ENCODE measurements at regions not wholly inside any gene's neighbourhood (a gene's known extent, or its start where the extent isn't known, plus 50 kb on each side); places are given as distances from the start of the nearest gene placed in this dataset.

GRCh38 chr6:90793771-90794170, 206.9 kb upstream of the MAP3K7 start:
- Histone ChIP-seq H3K9me3 (ENCODE audit: control insufficient read depth in 3 of 3, low read length in 3 of 3) (no peaks in the 10 kb centered on the region), H3K36me3 (ENCODE audit: control insufficient read depth in 3 of 3, insufficient read depth in 3 of 3, low read length in 3 of 3) (no peaks in the 10 kb centered on the region), H3K9ac (ENCODE audit: low read depth in 1 of 3, low read length in 3 of 3) (no peak overlapping the region), H3K27ac (ENCODE audit: low read depth, low read length) (no peak overlapping the region), H3K27me3 (ENCODE audit: control insufficient read depth in 3 of 3, insufficient read depth in 3 of 3, low read length in 3 of 3) (no peaks in the 10 kb centered on the region), H3K4me1 (ENCODE audit: control insufficient read depth in 3 of 3, insufficient read depth in 3 of 3, low read length in 3 of 3) (no peaks in the 10 kb centered on the region), H3K4me3 (ENCODE audit: low read length in 3 of 3) (no peak overlapping the region)

GRCh38 chr6:90790696-90791095, 203.8 kb upstream of the MAP3K7 start:
- Histone ChIP-seq H3K4me1 (ENCODE audit: control insufficient read depth in 3 of 3, insufficient read depth in 3 of 3, low read length in 3 of 3) (no peaks in the 10 kb centered on the region), H3K27ac (ENCODE audit: low read depth, low read length) (no peak overlapping the region), H3K9me3 (ENCODE audit: control insufficient read depth in 3 of 3, low read length in 3 of 3) (no peaks in the 10 kb centered on the region), H3K9ac (ENCODE audit: low read depth in 1 of 3, low read length in 3 of 3) (no peak overlapping the region), H3K27me3 (ENCODE audit: control insufficient read depth in 3 of 3, insufficient read depth in 3 of 3, low read length in 3 of 3) (no peaks in the 10 kb centered on the region), H3K36me3 (ENCODE audit: control insufficient read depth in 3 of 3, insufficient read depth in 3 of 3, low read length in 3 of 3) (no peaks in the 10 kb centered on the region), H3K4me3 (ENCODE audit: low read length in 3 of 3) (no peak overlapping the region)

GRCh38 chr6:90790058-90790457, 203.2 kb upstream of the MAP3K7 start:
- Histone ChIP-seq H3K36me3 (ENCODE audit: control insufficient read depth in 3 of 3, insufficient read depth in 3 of 3, low read length in 3 of 3) (no peaks in the 10 kb centered on the region), H3K4me3 (ENCODE audit: low read length in 3 of 3) (no peak overlapping the region), H3K27ac (ENCODE audit: low read depth, low read length) (no peak overlapping the region), H3K9me3 (ENCODE audit: control insufficient read depth in 3 of 3, low read length in 3 of 3) (no peaks in the 10 kb centered on the region), H3K27me3 (ENCODE audit: control insufficient read depth in 3 of 3, insufficient read depth in 3 of 3, low read length in 3 of 3) (no peaks in the 10 kb centered on the region), H3K9ac (ENCODE audit: low read depth in 1 of 3, low read length in 3 of 3) (no peak overlapping the region), H3K4me1 (ENCODE audit: control insufficient read depth in 3 of 3, insufficient read depth in 3 of 3, low read length in 3 of 3) (no peaks in the 10 kb centered on the region)

- Histone ChIP-seq H3K27me3 (ENCODE audit: control insufficient read depth in 3 of 3, insufficient read depth in 3 of 3, low read length in 3 of 3) (no peaks in the 10 kb centered on the region), H3K4me1 (ENCODE audit: control insufficient read depth in 3 of 3, insufficient read depth in 3 of 3, low read length in 3 of 3) (no peaks in the 10 kb centered on the region), H3K9ac (ENCODE audit: low read depth in 1 of 3, low read length in 3 of 3) (no peak overlapping the region), H3K36me3 (ENCODE audit: control insufficient read depth in 3 of 3, insufficient read depth in 3 of 3, low read length in 3 of 3) (no peaks in the 10 kb centered on the region), H3K27ac (ENCODE audit: low read depth, low read length) (no peak overlapping the region), H3K4me3 (ENCODE audit: low read length in 3 of 3) (no peak overlapping the region), H3K9me3 (ENCODE audit: control insufficient read depth in 3 of 3, low read length in 3 of 3) (no peaks in the 10 kb centered on the region)
These were observed 201.9 kb upstream of the MAP3K7 start for GRCh38 chr6:90788781-90789180.

GRCh38 chr6:90787446-90787845, 200.6 kb upstream of the MAP3K7 start:
- Histone ChIP-seq H3K27ac (ENCODE audit: low read depth, low read length) (no peak overlapping the region), H3K36me3 (ENCODE audit: control insufficient read depth in 3 of 3, insufficient read depth in 3 of 3, low read length in 3 of 3) (no peaks in the 10 kb centered on the region), H3K4me3 (ENCODE audit: low read length in 3 of 3) (no peak overlapping the region), H3K9ac (ENCODE audit: low read depth in 1 of 3, low read length in 3 of 3) (no peak overlapping the region), H3K9me3 (ENCODE audit: control insufficient read depth in 3 of 3, low read length in 3 of 3) (no peaks in the 10 kb centered on the region), H3K4me1 (ENCODE audit: control insufficient read depth in 3 of 3, insufficient read depth in 3 of 3, low read length in 3 of 3) (no peaks in the 10 kb centered on the region), H3K27me3 (ENCODE audit: control insufficient read depth in 3 of 3, insufficient read depth in 3 of 3, low read length in 3 of 3) (no peaks in the 10 kb centered on the region)

- H3K9ac ChIP-seq (ENCODE audit: low read depth in 1 of 3, low read length in 3 of 3), result no peak overlapping the region
These were observed 193.9 kb upstream of the MAP3K7 start for GRCh38 chr6:90780778-90781177.

GRCh38 chr6:90780141-90780540, 193.3 kb upstream of the MAP3K7 start:
- Histone ChIP-seq H3K4me1 (ENCODE audit: control insufficient read depth in 3 of 3, insufficient read depth in 3 of 3, low read length in 3 of 3) (no peaks in the 10 kb centered on the region), H3K27ac (ENCODE audit: low read depth, low read length) (no peak overlapping the region), H3K36me3 (ENCODE audit: control insufficient read depth in 3 of 3, insufficient read depth in 3 of 3, low read length in 3 of 3) (no peaks in the 10 kb centered on the region), H3K4me3 (ENCODE audit: low read length in 3 of 3) (no peak overlapping the region), H3K9me3 (ENCODE audit: control insufficient read depth in 3 of 3, low read length in 3 of 3) (no peaks in the 10 kb centered on the region), H3K9ac (ENCODE audit: low read depth in 1 of 3, low read length in 3 of 3) (no peak overlapping the region), H3K27me3 (ENCODE audit: control insufficient read depth in 3 of 3, insufficient read depth in 3 of 3, low read length in 3 of 3) (no peaks in the 10 kb centered on the region)

More at GRCh38 chr6:90780778-90781177, 193.9 kb upstream of the MAP3K7 start:
- no peaks in the 10 kb centered on the region for H3K36me3 ChIP-seq (ENCODE audit: control insufficient read depth in 3 of 3, insufficient read depth in 3 of 3, low read length in 3 of 3)
- H3K27ac ChIP-seq (ENCODE audit: low read depth, low read length), result no peak overlapping the region
- no peaks in the 10 kb centered on the region for H3K9me3 ChIP-seq (ENCODE audit: control insufficient read depth in 3 of 3, low read length in 3 of 3)
- no peaks in the 10 kb centered on the region for H3K4me1 ChIP-seq (ENCODE audit: control insufficient read depth in 3 of 3, insufficient read depth in 3 of 3, low read length in 3 of 3)
- H3K4me3 ChIP-seq (ENCODE audit: low read length in 3 of 3), result no peak overlapping the region
- H3K27me3 ChIP-seq (ENCODE audit: control insufficient read depth in 3 of 3, insufficient read depth in 3 of 3, low read length in 3 of 3), result no peaks in the 10 kb centered on the region

GRCh38 chr6:90778417-90779203, 191.7 kb upstream of the MAP3K7 start:
- Histone ChIP-seq H3K36me3 (ENCODE audit: control insufficient read depth in 3 of 3, insufficient read depth in 3 of 3, low read length in 3 of 3) (no peaks in the 10 kb centered on the region), H3K4me3 (ENCODE audit: low read length in 3 of 3) (no peak overlapping the region), H3K9me3 (ENCODE audit: control insufficient read depth in 3 of 3, low read length in 3 of 3) (no peaks in the 10 kb centered on the region), H3K4me1 (ENCODE audit: control insufficient read depth in 3 of 3, insufficient read depth in 3 of 3, low read length in 3 of 3) (no peaks in the 10 kb centered on the region), H3K9ac (ENCODE audit: low read depth in 1 of 3, low read length in 3 of 3) (no peak overlapping the region), H3K27ac (ENCODE audit: low read depth, low read length) (no peak overlapping the region), H3K27me3 (ENCODE audit: control insufficient read depth in 3 of 3, insufficient read depth in 3 of 3, low read length in 3 of 3) (no peaks in the 10 kb centered on the region)

GRCh38 chr6:90770778-90771177, 183.9 kb upstream of the MAP3K7 start:
- no peak overlapping the region for H3K4me3 ChIP-seq (ENCODE audit: low read length in 3 of 3)
- H3K27ac ChIP-seq (ENCODE audit: low read depth, low read length), result no peak overlapping the region
- no peaks in the 10 kb centered on the region for H3K4me1 ChIP-seq (ENCODE audit: control insufficient read depth in 3 of 3, insufficient read depth in 3 of 3, low read length in 3 of 3)
- no peaks in the 10 kb centered on the region for H3K36me3 ChIP-seq (ENCODE audit: control insufficient read depth in 3 of 3, insufficient read depth in 3 of 3, low read length in 3 of 3)
- no peak overlapping the region for H3K9ac ChIP-seq (ENCODE audit: low read depth in 1 of 3, low read length in 3 of 3)
- no peaks in the 10 kb centered on the region for H3K9me3 ChIP-seq (ENCODE audit: control insufficient read depth in 3 of 3, low read length in 3 of 3)
- no peaks in the 10 kb centered on the region for H3K27me3 ChIP-seq (ENCODE audit: control insufficient read depth in 3 of 3, insufficient read depth in 3 of 3, low read length in 3 of 3)

GRCh38 chr6:90765895-90766294, 179.0 kb upstream of the MAP3K7 start:
- Histone ChIP-seq H3K4me3 (ENCODE audit: low read length in 3 of 3) (no peak overlapping the region), H3K4me1 (ENCODE audit: control insufficient read depth in 3 of 3, insufficient read depth in 3 of 3, low read length in 3 of 3) (no peaks in the 10 kb centered on the region), H3K27me3 (ENCODE audit: control insufficient read depth in 3 of 3, insufficient read depth in 3 of 3, low read length in 3 of 3) (no peaks in the 10 kb centered on the region), H3K36me3 (ENCODE audit: control insufficient read depth in 3 of 3, insufficient read depth in 3 of 3, low read length in 3 of 3) (no peaks in the 10 kb centered on the region), H3K27ac (ENCODE audit: low read depth, low read length) (no peak overlapping the region), H3K9me3 (ENCODE audit: control insufficient read depth in 3 of 3, low read length in 3 of 3) (no peaks in the 10 kb centered on the region), H3K9ac (ENCODE audit: low read depth in 1 of 3, low read length in 3 of 3) (no peak overlapping the region)

Data from skeletal muscle tissue (tissue), 3 donors.